B cell (primary cell): ENCODE measurements at regions not wholly inside any gene's neighbourhood (a gene's known extent, or its start where the extent isn't known, plus 50 kb on each side); places are given as distances from the start of the nearest gene placed in this dataset.

Source experiments
- ATAC-seq: fragments of 200-7000 bp; cut with Tn5 transposase; one replicate; pipeline ENCODE4 v1.10.0; 2021; ENCODE audit warnings: low read depth, mild to moderate bottlenecking, moderate number of reproducible peaks, moderate library complexity
- CTCF ChIA-PET: fragments of 350-600 bp; sonication (Branson Sonifier 250); formaldehyde crosslinking; loops from one replicate; lab custom pipeline; 2021; ENCODE audit warnings: antibody characterized with exemption, inconsistent platforms; lab: Charles Lee
- POLR2A ChIA-PET: fragments of 350-600 bp; sonication (Branson Sonifier 250); formaldehyde crosslinking; loops from one replicate; lab custom pipeline; 2021; ENCODE audit warnings: antibody characterized with exemption; lab: Charles Lee
- DNase-seq: peaks from one replicate; pipeline ENCODE4 v3.0.0; 2013
- H2AFZ ChIP-seq: 2 replicates; pipeline ENCODE4 v1.6.1; 2012; ENCODE audit warnings: mild to moderate bottlenecking, low read depth, low read length; ENCODE audit not compliant: insufficient read depth, poor library complexity, severe bottlenecking
- H3K27ac ChIP-seq, 2 donors: 1 replicate in 1 of 2; 2 replicates in 1 of 2; pipeline ENCODE4 v1.5.1; 2012 to 2013; ENCODE audit warnings: low read length in 2 of 2, mild to moderate bottlenecking in 2 of 2, moderate library complexity in 1 of 2
- H3K27me3 ChIP-seq, 4 experiments: fragments of 200-600 bp in 1 of 4; sonication (generic) in 1 of 4; replicated peaks in 1 of 4; 1 replicate in 2 of 4; 2 replicates in 2 of 4; pipeline versions ENCODE4 v1.6.1 to v1.7.0; 2013 to 2016; ENCODE audit warnings: low read length in 3 of 4, mild to moderate bottlenecking in 2 of 4, mixed read lengths in 1 of 4, moderate library complexity in 1 of 4; ENCODE audit not compliant: insufficient read depth in 4 of 4, control insufficient read depth in 3 of 4; ENCODE audit errors: control extremely low read depth in 1 of 4
- H3K36me3 ChIP-seq, 2 experiments: replicated peaks in 1 of 2; 1 replicate in 1 of 2; 2 replicates in 1 of 2; pipeline versions ENCODE4 v1.6.1 to v1.7.1; 2013; ENCODE audit warnings: low read length in 1 of 2; ENCODE audit not compliant: insufficient read depth in 2 of 2, control insufficient read depth in 1 of 2; ENCODE audit errors: control extremely low read depth in 1 of 2, extremely low read depth in 1 of 2
- H3K4me1 ChIP-seq, 2 donors: fragments of 200-600 bp in 1 of 2; sonication (generic) in 1 of 2; 1 replicate in 1 of 2; 2 replicates in 1 of 2; pipeline versions ENCODE4 v1.5.1 to v1.6.1; 2013 to 2017; ENCODE audit warnings: low read length in 2 of 2; ENCODE audit not compliant: control insufficient read depth in 2 of 2, insufficient read depth in 2 of 2
- H3K4me2 ChIP-seq: replicated peaks from 2 replicates; pipeline ENCODE3; 2012; ENCODE audit warnings: mild to moderate bottlenecking, low read depth, low read length; ENCODE audit not compliant: poor library complexity, severe bottlenecking
- H3K4me3 ChIP-seq, 5 experiments: fragments of 200-600 bp in 1 of 5; sonication (generic) in 1 of 5; 1 replicate in 3 of 5; 2 replicates in 2 of 5; pipeline versions ENCODE4 v1.5.1 to v1.7.0; 2011 to 2016; ENCODE audit warnings: low read length in 4 of 5, mild to moderate bottlenecking in 4 of 5, low read depth in 2 of 5, control low read depth in 1 of 5, moderate library complexity in 1 of 5; ENCODE audit not compliant: insufficient read depth in 1 of 5; ENCODE audit errors: control extremely low read depth in 1 of 5, extremely low read depth in 1 of 5
- H3K79me2 ChIP-seq: fragments of 200-600 bp; sonication (generic); one replicate; pipeline ENCODE4 v1.6.0; 2016; ENCODE audit warnings: low read length; ENCODE audit not compliant: control insufficient read depth, insufficient read depth
- H3K9ac ChIP-seq: fragments of 200-600 bp; sonication (generic); 2 replicates; pipeline ENCODE4 v1.6.1; 2017; ENCODE audit warnings: mild to moderate bottlenecking, low read length, moderate library complexity
- H3K9me3 ChIP-seq, 3 donors: one replicate each; pipeline versions ENCODE4 v1.6.1 to v1.7.1; 2013; ENCODE audit warnings: low read length in 2 of 3; ENCODE audit not compliant: control insufficient read depth in 2 of 3, insufficient read depth in 1 of 3; ENCODE audit errors: control extremely low read depth in 1 of 3
- H4K20me1 ChIP-seq: 2 replicates; pipeline ENCODE4 v1.6.0; 2012; ENCODE audit warnings: mild to moderate bottlenecking, low read length; ENCODE audit not compliant: insufficient read depth, control insufficient read depth, poor library complexity, severe bottlenecking
- H3K27ac Mint-ChIP-seq: one replicate; pipeline ENCODE4 v1.8.0; 2021; ENCODE audit warnings: mixed read lengths
- H3K27me3 Mint-ChIP-seq: one replicate; pipeline ENCODE4 v1.8.0; 2021; ENCODE audit warnings: mixed read lengths
- H3K4me1 Mint-ChIP-seq: one replicate; pipeline ENCODE4 v1.8.0; 2021; ENCODE audit warnings: mixed read lengths
- H3K4me3 Mint-ChIP-seq: one replicate; pipeline ENCODE4 v1.8.0; 2021; ENCODE audit warnings: mixed read lengths
- H3K9me3 Mint-ChIP-seq: one replicate; pipeline ENCODE4 v1.8.0; 2022; ENCODE audit warnings: mixed read lengths; ENCODE audit not compliant: insufficient read depth
- CTCF ChIP-seq: fragments of 200-600 bp; IDR thresholded peaks from one replicate; pipeline ENCODE4 v1.8.0; 2022; ENCODE audit warnings: antibody characterized with exemption, mild to moderate bottlenecking
- EZH2 ChIP-seq: IDR thresholded peaks from 2 replicates; pipeline ENCODE4 v1.6.1; 2012; ENCODE audit warnings: borderline replicate concordance, low read depth, mild to moderate bottlenecking, moderate library complexity, low read length; ENCODE audit not compliant: insufficient read depth, poor library complexity, severe bottlenecking
- WGBS: methylation state at CpG from one replicate; pipeline ENCODE4 v1.1.5; 2013; ENCODE audit warnings: missing lambda C conversion rate; ENCODE audit not compliant: insufficient coverage; 5-methylcytosine and 5-hydroxymethylcytosine counted together
- intact Hi-C: fragments of 100-400 bp; cut with micrococcal nuclease; formaldehyde crosslinking; loops from one replicate; pipeline ENCODE4 v1.10.0; 2022

DNA sequence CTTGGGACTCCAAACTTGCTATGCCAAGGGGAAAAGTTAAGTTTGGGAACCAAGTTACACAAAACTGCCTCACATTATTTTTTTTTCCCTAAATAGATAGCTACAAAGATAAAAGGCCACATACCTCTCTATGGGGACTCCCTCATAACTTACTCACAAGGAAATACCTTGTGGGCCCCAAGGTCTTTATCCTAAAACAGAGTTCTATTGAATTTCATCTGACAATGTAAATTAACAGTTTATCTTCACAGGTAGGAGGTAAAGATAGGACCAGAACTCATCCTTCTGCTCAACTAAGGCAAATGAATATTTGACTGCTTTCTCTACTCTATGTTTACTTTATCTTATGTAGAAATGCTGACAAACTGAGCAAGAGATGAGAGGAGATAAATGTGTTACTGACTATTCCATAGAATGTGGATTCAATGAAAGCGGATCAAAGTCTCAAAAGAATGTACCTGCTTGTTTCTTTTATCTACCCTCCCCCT is 1278.0 kb downstream of the OTOL1 start:
- Mint-ChIP-seq H3K27me3 (no peaks in the 10 kb centered on the region), H3K9me3 (peaks cover 3% of the 10 kb centered on the region), H3K27ac (no peak overlapping the region), H3K4me3 (no peak overlapping the region), H3K4me1 (no peaks in the 10 kb centered on the region)
- no peak overlapping the region for H3K9ac ChIP-seq
- H3K4me1 ChIP-seq: no peaks in the 10 kb centered on the region
- no CpG with 5 or more reads among the region's 1 CpG for WGBS
- H3K4me3 ChIP-seq: no peak overlapping the region
- no peaks in the 10 kb centered on the region for H3K9me3 ChIP-seq
- no peak overlapping the region for H3K4me2 ChIP-seq
- intact Hi-C loops: no loop called here
- no peaks in the 10 kb centered on the region for H3K79me2 ChIP-seq
- ATAC-seq: no peak
- CTCF ChIA-PET: no interaction called here
- no peaks in the 10 kb centered on the region for H4K20me1 ChIP-seq
- no peaks in the 10 kb centered on the region for H3K27me3 ChIP-seq
- no peak overlapping the region for H3K27ac ChIP-seq
- no peak overlapping the region for H2AFZ ChIP-seq
- TF ChIP-seq EZH2 (no peak), CTCF (no peak)
- no peak for DNase-seq
- no peaks in the 10 kb centered on the region for H3K36me3 ChIP-seq
- POLR2A ChIA-PET: no interaction called here

DNA sequence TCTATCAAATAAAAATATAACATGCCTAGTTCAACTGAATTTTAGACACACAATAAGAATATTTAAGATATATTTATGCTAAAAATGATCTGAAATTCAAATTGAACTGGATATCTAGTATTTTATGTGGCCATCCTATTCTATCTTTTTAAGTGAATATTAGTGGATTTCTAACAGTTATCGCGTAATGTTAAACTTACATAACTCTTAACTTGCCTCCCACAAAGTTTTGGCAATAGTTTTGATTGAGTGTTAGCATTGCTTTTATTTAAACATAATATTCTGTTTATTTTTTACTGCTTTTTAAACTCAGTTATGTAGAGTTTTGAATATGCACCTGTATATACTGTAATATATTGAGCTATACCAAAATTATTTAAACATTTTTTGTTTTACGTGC is 1279.5 kb downstream of the OTOL1 start:
- Histone ChIP-seq H3K79me2 (no peaks in the 10 kb centered on the region), H3K9me3 (no peaks in the 10 kb centered on the region), H3K9ac (no peak overlapping the region), H3K4me1 (no peaks in the 10 kb centered on the region), H3K4me2 (no peak overlapping the region), H3K36me3 (no peaks in the 10 kb centered on the region), H2AFZ (no peak overlapping the region), H3K4me3 (no peak overlapping the region), H3K27ac (no peak overlapping the region), H3K27me3 (no peaks in the 10 kb centered on the region), H4K20me1 (no peaks in the 10 kb centered on the region)
- intact Hi-C loops: no loop called here
- no peak for DNase-seq
- no peaks in the 10 kb centered on the region for H3K9me3 Mint-ChIP-seq
- TF ChIP-seq CTCF: no peak
- no peak for TF ChIP-seq EZH2
- ChIA-PET POLR2A (no interaction called here), CTCF (no interaction called here)
- H3K4me1 Mint-ChIP-seq: no peaks in the 10 kb centered on the region
- ATAC-seq: no peak
- no peak overlapping the region for H3K4me3 Mint-ChIP-seq
- WGBS: no CpG with 5 or more reads among the region's 3 CpGs
- no peak overlapping the region for H3K27ac Mint-ChIP-seq
- no peaks in the 10 kb centered on the region for H3K27me3 Mint-ChIP-seq
